PC-3 (cell line): ENCODE measurements at regions not wholly inside any gene's neighbourhood (a gene's known extent, or its start where the extent isn't known, plus 50 kb on each side); places are given as distances from the start of the nearest gene placed in this dataset.

ENCODE experiments used
- CTCF ChIP-seq: fragments of 300-600 bp; sonication (generic); conservative IDR thresholded peaks from 2 replicates; pipeline ENCODE4 v1.5.1; 2017; ENCODE audit warnings: antibody characterized with exemption, low read depth, mild to moderate bottlenecking, low read length
- EZH2 ChIP-seq: fragments of 300-600 bp; sonication (generic); IDR thresholded peaks from one replicate; pipeline ENCODE4 v1.6.1; 2017; ENCODE audit warnings: antibody characterized with exemption, mild to moderate bottlenecking, low read length; ENCODE audit not compliant: unreplicated experiment

- TF ChIP-seq CTCF (no peak), EZH2 (no peak)
Measured at GRCh38 chr2:23021311-23022120, 363.5 kb upstream of the KLHL29 start.
